GM12865 (cell line): ENCODE measurements at regions not wholly inside any gene's neighbourhood (a gene's known extent, or its start where the extent isn't known, plus 50 kb on each side); places are given as distances from the start of the nearest gene placed in this dataset.

ENCODE experiments used
- DNase-seq: peaks from one replicate; pipeline ENCODE4 v3.0.0; 2010; ENCODE audit warnings: low read depth
- H3K4me3 ChIP-seq: 2 replicates; pipeline ENCODE4 v1.5.1; 2011; ENCODE audit warnings: mild to moderate bottlenecking, low read depth, low read length, control low read depth
- CTCF ChIP-seq: IDR thresholded peaks from 2 replicates; pipeline ENCODE4 v1.5.1; 2011; ENCODE audit warnings: low read length, control low read depth, low read depth, inconsistent platforms; ENCODE audit not compliant: insufficient read depth; ENCODE audit errors: missing control alignments

GRCh38 chr2:151032741-151033191 is 228.9 kb downstream of the RBM43 start:
- no peak for DNase-seq
- TF ChIP-seq CTCF: no peak
- no peak overlapping the region for H3K4me3 ChIP-seq

GRCh38 chr2:151030663-151031230 is 230.9 kb downstream of the RBM43 start:
- no peak for DNase-seq
- no peak overlapping the region for H3K4me3 ChIP-seq
- TF ChIP-seq CTCF: peak; percentile 7

DNA sequence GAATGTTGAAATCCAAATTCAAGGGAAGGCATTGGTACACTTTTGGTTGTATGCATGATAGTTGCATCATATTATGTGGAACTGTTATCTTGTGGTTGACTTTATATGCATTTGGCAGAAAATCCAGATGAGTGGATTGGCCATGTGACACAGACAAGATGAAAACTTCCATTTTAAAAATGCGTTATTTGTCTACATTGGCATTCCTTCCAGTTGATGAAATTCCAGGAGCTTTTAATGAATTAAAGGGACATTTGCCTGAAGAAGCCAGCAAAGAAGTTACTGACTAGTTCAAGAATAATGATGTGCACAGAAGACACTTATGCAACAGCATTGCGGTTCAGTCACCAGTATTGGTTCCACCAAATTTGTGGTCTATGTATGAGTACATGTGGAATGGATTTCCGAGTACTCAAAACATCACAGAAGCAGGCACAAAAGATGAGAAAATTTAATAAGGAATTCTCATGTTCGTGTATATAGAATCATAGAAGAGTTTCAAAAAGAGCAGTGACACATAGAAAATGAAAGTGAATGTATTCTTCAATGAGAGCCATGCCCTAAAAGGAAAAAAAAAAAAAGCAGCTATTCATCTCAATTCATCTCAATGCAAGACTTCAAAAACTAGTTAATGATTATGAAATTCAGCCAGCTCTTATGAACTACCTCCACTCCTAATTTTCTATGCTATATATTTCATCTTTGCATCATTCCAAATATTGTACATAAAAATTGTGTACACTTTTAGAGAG is 232.1 kb downstream of the RBM43 start:
- no peak for DNase-seq
- H3K4me3 ChIP-seq: no peak overlapping the region; the same call in 1 of the 2 replicates
- TF ChIP-seq CTCF: no peak

GRCh38 chr2:151028691-151029176 is 232.9 kb downstream of the RBM43 start:
- no peak for TF ChIP-seq CTCF
- no peak overlapping the region for H3K4me3 ChIP-seq
- no peak for DNase-seq

GRCh38 chr2:151027151-151027550 is 234.5 kb downstream of the RBM43 start:
- no peak for DNase-seq
- no peak for TF ChIP-seq CTCF
- H3K4me3 ChIP-seq: no peak overlapping the region

DNA sequence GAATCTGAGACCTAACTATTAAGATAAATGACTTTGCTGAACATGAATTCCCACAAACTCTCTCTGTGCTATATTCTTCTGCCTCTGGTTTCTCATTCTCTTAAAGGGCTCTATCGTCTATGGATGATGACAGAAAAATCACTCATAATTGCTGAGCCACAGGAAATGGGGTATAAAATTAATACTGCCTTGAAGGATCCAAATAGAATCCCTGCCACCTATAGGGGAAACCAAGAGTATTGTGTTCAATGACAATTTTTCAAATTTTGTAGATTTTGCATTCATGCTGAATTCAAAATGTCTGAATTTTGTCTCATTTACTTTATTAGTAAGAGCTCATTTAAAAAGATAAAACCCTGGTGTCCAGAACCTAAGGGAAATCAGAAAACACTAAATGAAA is 235.8 kb downstream of the RBM43 start:
- no peak overlapping the region for H3K4me3 ChIP-seq
- no peak for DNase-seq
- TF ChIP-seq CTCF: no peak
